ENCODE measurements at regions not wholly inside any gene's neighbourhood (a gene's known extent, or its start where the extent isn't known, plus 50 kb on each side); places are given as distances from the start of the nearest gene placed in this dataset.

GRCh38 chr2:200181755-200182154, 124.7 kb upstream of the SPATS2L start:
- TF ChIP-seq EZH2 (IDR thresholded peaks at IDR 0.05; ENCODE audit: borderline replicate concordance, low read depth, low read length, severe bottlenecking), result no peak
- TF ChIP-seq CTCF (IDR thresholded peaks at IDR 0.05; ENCODE audit: borderline replicate concordance, extremely low read depth, low read length, poor library complexity, severe bottlenecking), result no peak

Measured in DND-41 (cell line).